Hindlimb muscle (tissue), 1 donor: ENCODE measurements at regions not wholly inside any gene's neighbourhood (a gene's known extent, or its start where the extent isn't known, plus 50 kb on each side); places are given as distances from the start of the nearest gene placed in this dataset.
A peak's percentile ranks its signal among the peaks of the same experiment; 100 is the strongest.
"Not testable (repeated sequence)": the region's sequence is repeated elsewhere in the genome, so short reads cannot be mapped to it uniquely, and the experiment has no call there.

ENCODE experiments used
- DNase-seq: peaks from one replicate; pipeline ENCODE4 v3.0.0-alpha.2; 2013

DNA sequence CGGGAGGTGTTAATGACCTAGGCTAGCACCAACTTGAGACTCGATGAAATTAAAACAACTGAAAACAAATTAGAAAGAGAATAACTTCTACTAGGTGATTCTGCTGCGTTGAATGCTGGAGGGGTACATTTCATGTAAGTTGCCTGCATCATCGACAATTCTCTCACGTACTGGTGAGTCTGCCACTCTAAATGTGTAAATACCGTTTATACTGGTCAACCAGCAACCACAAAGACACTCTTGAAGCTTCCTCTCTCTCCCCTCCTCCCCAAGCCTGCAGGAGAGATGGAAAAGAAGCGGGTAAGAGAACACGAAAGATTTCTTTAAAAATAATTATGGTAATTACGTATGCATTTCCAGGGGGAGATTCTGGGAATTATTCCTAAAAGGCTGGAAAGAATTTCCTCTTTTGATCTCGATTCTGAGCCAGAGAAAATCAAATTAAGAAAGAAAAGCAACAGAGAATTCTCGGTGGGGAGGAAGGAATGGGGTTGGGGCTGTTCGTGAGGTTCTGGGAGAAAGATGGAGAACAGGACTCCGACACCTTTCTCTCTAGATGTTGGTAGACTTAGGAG lies 68.6 kb upstream of the MRTFB start:
- no peak for DNase-seq

DNA sequence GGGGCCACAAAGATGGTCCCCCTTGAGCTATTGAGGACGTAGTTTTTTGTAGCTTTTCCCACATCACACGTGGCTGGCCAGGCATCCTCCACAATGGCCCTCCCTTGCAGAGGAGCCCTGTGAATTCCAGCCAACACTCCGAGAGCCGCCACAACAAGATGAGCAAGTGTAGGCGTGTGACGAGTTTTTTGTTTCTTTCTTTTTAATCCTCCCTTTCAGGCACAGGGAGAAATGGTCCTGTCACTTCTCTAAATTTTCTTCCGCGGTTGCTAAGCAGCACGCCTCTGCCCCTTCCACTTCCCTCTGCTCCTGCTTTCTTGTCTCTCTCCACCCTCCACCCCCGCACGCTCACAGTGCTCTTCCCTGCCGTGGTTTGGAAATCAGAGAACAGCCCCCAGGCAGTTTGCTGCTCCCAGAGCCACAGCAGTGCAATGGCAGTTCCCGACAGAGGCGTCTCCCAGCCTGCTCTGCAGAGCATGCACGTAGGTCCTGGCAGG lies 68.0 kb upstream of the MRTFB start:
- DNase-seq, result peak; percentile 66

DNA sequence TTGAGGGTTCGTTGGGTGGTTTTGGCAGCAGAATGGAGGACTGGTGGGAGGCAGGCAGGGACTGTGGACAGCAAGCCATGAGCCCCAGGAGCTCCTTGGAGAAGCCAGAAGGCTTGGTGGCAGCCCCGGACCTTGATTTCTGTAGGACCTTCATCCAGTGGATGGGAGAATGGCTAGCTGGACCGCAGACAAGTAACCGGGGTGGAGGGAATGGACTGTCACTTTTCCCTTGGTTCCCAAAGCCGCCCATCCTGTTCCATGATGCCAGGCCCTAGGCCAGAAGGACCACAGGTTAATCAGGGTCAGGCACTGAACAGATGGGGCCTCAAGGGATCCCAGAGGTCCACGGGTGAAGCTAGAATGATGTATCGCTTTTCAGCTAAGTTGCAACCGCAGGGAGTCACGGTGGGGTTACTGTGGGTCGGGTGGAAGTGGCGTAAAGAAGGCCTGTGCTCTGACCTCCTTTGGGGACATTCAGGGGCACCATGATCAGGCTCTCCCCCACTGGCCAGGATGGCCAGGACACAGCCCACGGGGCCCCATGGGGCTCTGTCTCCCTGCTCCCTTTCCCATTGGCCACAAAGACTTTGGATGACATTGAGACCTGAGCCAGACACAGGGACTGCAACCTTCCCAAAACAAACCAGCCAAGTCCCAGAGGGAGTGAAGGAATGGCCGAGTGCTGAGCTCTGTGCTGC lies 66.9 kb upstream of the MRTFB start:
- DNase-seq, result no peak

DNA sequence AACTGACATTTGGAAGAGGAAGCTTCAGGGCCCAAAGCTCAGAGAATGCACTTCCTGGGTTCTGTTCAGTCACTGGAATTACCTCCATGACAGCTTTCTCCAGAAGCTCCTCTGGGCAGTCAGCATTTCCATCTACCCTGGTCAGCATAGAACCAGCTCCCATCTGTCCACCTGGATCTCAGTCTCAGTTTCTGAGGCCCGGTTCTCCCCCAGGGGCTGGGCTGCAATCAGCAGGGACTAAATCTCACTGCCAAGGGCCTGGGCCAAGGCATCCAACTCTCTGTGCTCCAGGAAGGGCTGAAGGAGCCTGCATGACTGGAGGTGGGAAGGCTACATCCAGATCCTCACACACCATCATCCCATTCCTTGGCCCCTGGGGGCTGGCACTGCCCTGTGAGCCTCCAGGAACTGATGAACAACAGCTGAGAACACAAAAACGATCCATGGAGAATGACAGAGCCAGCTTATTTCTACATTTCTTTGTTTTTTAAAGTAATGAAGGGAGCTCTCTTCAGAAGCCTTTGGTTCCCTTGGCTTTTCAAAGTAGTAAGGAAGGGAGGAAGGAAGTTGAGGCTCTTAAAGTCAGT lies 66.3 kb upstream of the MRTFB start:
- DNase-seq, result no peak

DNA sequence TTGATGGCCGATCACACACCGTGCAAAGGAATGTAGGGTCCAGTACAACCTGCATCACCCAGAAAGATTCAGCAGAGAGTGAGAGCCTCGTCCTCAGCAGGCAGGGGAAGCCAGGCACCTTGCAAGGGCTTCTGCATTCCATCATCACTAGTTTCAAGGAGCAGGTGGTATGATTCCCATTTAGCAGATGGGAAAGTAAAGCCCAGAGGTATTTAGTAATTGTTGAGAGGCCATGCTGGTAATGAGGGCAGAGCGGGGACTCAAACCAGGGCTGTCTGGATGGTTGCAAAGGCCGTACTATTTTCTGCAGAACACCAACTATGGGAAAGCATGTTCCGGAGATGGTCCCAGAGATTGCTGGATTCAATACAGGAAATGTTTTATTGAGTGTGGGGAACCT lies 65.8 kb upstream of the MRTFB start:
- DNase-seq, result no peak

DNA sequence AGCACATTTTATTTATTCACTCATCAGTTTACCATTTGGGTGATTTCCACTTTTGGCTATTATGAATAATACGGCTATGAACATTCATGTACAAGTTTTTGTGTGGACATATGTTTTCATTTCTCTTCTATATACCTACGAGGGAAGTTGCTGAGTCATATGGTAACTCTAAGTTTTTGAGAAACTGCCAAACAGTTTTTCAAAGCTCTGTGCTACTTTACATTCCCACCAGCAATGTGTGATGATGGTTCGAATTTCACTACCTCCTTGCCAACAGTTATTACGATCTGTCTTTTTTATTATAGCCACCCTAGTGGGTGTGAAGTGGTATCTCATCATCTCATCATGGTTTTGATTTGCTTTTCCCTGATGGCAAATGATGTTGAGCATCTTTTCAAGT lies 63.7 kb upstream of the MRTFB start:
- DNase-seq, result no peak

DNA sequence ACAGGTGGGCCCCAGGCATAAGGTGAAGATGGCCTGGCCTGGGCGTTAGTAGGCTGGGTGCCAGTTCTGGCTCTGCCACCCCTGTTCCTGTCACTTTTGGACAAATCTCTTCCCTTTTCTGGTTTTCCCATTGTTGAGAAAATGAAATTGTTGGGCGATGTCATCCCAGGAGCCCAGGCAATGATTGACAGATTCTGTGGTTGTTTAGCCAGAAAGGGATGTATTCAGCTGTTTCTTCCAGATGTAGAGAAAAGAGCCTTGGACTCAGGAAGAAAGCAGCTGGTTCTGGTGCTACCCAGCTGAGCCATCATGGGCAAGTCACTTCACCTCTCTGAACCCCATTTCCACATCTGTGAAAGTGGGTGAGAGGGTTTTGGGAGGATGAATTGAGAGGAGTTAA lies 60.1 kb upstream of the MRTFB start:
- no peak for DNase-seq

DNA sequence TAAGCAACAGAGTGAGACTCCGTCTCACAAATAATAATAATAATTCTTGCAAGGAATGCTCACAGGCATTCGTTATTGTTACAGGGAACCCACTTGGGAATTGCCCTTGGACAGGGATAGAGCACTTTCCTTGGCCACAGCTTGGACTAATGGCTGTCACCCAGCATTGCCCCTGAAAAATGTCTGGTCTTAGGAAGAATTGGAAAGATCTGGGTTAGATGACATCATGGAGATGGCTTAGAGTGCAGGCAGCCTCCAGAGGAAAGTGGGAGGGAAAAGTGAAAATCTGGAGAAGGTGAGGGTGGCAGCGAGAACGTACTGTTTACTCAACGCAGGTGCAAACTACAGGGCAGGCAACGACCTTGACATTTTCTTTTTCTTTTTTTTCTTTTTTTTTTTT lies 59.3 kb upstream of the MRTFB start:
- DNase-seq, result no peak

DNA sequence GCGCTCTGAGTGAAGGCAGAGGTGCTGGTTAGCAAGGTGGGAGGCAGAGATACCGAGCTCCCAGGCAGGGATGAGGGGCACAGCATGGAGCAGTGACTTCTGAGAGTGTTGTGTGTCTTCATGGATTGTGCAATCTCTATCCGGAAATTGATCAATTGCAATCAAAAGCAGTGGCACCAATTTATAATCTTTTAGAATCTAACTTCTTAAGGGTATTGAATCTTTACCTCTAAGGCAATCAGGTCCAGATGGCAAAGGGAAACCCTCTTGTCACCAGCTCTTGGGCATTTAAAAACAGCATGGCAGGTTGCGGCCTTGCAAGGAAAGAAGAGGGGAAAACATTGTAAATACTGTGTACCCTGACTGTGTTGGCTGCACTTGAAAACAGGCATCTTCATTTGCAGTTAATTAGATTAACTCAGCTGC lies 58.0 kb upstream of the MRTFB start:
- no peak for DNase-seq

DNA sequence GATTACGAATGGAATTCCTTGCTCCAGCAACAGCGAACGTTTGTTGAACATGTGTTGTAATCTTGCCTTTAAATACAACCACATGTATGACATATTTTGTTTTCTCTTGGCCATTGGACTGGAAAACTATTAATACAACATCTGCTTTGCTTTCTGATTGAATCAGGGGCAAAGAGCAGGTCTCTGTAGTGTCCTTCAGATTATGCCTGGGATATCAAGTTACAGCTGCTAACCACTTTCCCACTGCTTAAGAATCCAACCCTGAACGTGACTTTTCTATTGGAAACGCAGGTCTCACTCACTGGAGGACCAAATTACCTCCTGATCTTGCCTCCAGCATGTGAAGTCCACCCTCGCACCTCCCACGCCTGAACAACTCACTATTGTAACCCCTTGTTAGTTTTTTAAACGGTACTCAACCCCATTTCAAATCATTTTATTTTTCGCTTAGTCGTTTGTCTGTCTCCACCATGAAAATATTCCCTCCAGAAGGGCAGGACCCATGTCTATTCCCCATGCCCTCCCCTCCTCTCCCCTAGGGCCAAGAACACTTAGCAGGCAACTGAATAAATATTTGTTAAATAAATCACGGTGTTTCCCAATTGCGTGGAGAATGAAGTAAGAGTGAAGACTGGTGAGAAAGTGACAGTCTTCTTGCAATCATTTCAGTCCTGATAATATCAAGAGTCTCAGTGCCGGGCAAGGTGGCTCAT lies 57.4 kb upstream of the MRTFB start:
- peak; percentile 83 for DNase-seq

DNA sequence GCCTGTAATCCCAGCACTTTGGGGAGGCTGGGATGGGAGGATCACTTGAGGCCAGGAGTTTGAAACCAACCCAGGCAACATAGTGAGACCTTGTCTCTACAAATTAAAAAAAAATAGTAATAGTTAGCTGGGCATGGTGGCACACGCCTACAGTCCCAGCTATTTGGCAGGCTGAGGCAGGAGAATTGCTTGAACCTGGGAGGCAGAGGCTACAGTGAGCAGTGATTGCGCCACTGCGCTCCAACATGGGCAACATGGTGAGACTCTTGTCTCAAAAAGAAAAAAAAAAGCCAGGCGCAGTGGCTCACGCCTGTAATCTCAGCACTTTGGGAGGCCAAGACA lies 56.9 kb upstream of the MRTFB start:
- DNase-seq, result no peak

DNA sequence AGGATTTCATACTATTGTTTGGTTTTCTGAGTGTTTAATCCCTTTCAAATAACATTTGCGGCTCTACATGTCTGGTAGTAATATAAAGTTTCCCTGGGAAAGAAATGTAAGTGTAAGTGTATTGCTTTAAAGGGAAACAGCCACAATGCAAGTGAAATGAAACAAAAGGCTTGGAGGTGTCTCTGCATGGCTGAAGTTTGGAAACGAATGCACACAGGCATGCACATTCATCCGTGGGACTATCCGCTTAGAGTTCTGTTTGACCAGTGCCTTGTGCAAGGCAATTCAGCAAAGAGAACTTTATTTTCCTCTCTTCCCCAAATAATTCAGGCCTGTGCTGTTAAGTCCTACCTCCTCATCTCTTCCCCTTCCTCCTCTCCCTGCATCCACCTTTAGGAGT lies 56.1 kb upstream of the MRTFB start:
- DNase-seq, result no peak

DNA sequence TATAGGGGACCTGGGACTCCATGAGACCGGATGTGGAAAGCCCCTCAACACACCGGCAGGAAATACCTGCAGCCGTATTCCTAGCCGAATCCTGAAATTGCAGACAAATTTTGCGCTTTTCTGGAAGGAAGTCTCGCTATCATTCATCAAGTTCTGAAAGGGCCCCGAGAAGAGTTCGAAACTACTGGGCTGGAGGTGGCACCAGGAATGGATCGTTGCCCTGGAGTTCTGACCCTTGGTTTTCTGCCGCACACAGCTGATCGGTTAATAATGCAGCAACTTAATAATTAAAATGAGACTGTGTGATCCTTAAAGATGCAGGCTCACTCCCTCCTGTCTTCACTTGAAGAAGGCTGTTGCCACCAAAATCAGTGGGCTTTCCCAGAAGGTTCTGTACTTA lies 55.7 kb upstream of the MRTFB start:
- DNase-seq, result no peak

DNA sequence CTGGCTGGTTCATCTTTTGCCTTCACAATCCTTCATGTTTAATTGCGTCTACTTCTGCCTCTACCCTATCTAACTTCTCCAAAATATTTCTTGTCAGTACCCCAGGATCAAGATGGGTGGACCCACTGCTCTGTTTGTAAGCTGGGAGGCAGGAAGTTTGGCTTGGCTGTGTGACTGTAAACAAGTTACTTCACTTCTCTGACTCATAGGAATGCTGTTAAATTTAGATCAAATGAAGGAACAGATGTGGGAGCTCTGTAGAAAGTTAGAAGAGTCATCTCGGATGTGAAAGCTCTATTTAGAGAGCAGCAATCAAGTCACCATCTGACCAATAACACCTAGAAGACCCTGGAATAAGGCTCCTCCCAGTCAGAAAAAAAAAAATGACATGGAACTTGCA lies 55.2 kb upstream of the MRTFB start:
- no peak for DNase-seq

DNA sequence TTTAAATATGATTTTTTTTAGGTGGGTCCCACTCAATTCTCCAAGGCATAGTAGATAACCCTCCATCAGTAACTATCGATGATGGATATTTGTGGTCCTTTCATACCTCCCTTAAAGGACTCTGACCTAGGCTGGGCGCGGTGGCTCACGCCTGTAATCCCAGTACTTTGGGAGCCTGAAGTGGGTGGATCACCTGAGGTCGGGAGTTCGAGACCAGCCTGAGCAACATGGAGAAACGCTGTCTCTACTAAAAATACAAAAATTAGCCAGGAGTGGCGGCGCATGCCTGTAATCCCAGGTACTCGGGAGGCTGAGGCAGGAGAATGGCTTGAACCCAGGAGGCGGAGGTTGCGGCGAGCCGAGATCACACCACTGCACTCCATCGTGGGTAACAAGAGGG lies 54.8 kb upstream of the MRTFB start:
- not testable (repeated sequence) for DNase-seq

DNA sequence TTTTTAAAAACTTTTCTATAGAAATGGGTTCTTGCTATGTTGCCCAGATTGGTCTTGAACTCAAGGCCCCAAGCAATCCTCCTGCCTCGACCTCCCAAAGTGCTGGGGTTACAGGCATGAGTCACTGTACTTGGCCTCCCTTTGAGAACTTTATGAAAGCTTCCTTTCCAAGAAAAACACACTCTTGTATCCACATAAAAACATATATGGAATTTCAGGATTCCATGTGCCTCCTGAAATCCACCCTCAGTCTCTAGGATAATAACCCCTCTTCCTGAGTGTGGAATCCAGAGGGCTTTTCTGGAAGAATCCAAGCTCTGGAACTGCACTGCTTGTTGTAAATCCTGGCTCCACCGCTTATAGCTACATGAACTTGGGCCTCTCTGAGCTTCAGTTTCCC lies 53.2 kb upstream of the MRTFB start:
- DNase-seq, result no peak

DNA sequence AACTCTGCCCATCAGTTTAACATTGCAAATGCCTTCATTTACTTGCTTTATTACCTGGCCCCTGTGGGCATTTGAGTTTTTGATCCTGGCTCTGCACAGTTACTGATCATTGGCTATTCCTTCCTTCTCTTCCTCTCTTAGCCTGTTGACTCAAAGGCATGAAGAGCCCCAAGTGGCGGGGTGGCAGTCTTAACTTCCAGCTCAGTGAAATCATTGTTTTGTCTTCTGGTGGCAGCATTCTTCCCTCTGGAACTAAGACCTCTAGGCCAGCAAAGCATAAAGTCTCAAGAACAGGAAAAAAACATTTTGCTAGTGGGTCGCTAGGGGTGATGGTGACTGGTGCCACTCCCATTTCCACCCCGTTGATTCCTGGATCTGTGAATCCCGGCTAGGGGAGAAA lies 52.3 kb upstream of the MRTFB start:
- DNase-seq, result no peak

DNA sequence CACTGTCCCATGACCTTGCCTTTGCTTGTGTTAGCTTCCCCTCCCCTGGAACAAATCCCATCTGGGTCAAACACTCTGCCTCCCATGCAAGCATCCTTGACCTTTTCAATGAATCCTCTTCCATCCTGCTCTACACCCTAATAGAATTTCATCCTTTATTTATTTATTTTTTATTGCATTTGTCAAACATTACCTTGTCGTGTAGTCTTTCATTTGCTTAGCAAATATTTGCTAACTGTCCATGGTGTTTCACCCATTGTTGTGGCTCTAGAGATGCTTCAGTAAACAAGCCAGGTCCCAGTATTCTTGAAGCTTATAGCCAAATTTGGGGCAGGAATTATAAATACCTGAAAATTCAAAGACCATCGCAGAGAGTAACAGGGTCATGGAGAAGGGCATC lies 51.0 kb upstream of the MRTFB start:
- DNase-seq, result no peak
